MCF 10A (cell line): ENCODE measurements at regions not wholly inside any gene's neighbourhood (a gene's known extent, or its start where the extent isn't known, plus 50 kb on each side); places are given as distances from the start of the nearest gene placed in this dataset.

Experiments used
- BruUV-seq: library from RNA; stranded (reverse); fragments of 400-500 nt; replicated peaks from 2 replicates; lab custom pipeline; 2021; lab: Mats Ljungman, UMichigan
- CTCF ChIA-PET: fragments of 300-600 bp; sonication (Branson Sonifier 250); formaldehyde crosslinking; extraction: SDS; loops from one replicate; lab custom pipeline; 2021; ENCODE audit warnings: antibody characterized with exemption, inconsistent platforms; lab: Yijun Ruan, JAX
- POLR2A ChIA-PET: fragments of 300-600, 350-650 bp; sonication (Branson Sonifier 250); formaldehyde crosslinking; extraction: SDS; loops from one replicate; lab custom pipeline; 2020; ENCODE audit warnings: antibody characterized with exemption, inconsistent platforms; lab: Yijun Ruan, JAX
- DNase-seq: peaks from one replicate; pipeline ENCODE4 v3.0.0-alpha.2; 2018; ENCODE audit not compliant: unreplicated experiment
- H3K27ac Mint-ChIP-seq: one replicate; pipeline ENCODE4 v1.8.0; 2022; ENCODE audit warnings: mild to moderate bottlenecking, low read depth, mixed read lengths; ENCODE audit not compliant: unreplicated experiment
- H3K27me3 Mint-ChIP-seq: one replicate; pipeline ENCODE4 v1.8.0; 2022; ENCODE audit warnings: mixed read lengths; ENCODE audit not compliant: insufficient read depth, unreplicated experiment
- H3K36me3 Mint-ChIP-seq: one replicate; pipeline ENCODE4 v1.8.0; 2022; ENCODE audit warnings: mild to moderate bottlenecking, moderate library complexity, mixed read lengths; ENCODE audit not compliant: insufficient read depth, unreplicated experiment
- H3K4me1 Mint-ChIP-seq: one replicate; pipeline ENCODE4 v1.8.0; 2022; ENCODE audit warnings: mixed read lengths; ENCODE audit not compliant: insufficient read depth, unreplicated experiment
- H3K4me3 Mint-ChIP-seq: one replicate; pipeline ENCODE4 v1.8.0; 2022; ENCODE audit warnings: mild to moderate bottlenecking, moderate library complexity, mixed read lengths; ENCODE audit not compliant: unreplicated experiment
- H3K9me3 Mint-ChIP-seq: one replicate; pipeline ENCODE4 v1.8.0; 2022; ENCODE audit warnings: mixed read lengths; ENCODE audit not compliant: unreplicated experiment
- intact Hi-C: fragments of 100-400 bp; cut with micrococcal nuclease; formaldehyde crosslinking; loops from 2 replicates; pipeline ENCODE4 v1.14.1; 2022
- TF ChIP-seq, protein P1 (sequence below): fragments of 200-600 bp; IDR thresholded peaks from one replicate; pipeline ENCODE4 v1.8.0; 2022; ENCODE audit warnings: antibody characterized with exemption, mild to moderate bottlenecking; ENCODE audit not compliant: unreplicated experiment

DNA sequence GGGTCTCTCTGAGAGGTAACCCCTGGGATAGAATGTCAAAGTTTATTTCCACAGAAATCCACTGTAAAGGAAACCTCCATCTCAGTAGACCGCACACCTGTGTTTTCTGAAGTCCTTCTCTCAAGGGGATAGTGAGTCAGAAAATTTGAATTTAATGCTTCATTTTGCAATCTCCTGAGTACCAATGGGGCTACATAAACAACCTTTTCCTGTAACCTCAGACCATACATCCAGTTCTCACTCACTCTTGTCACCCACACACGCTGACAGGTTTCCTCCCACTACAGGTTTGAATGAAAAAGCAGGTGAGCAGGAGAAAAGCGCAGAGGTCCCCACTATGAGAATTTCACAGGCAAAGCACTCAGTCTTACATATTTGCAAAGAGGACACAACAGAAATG is 165.3 kb upstream of the MCTP2 start:
- H3K4me1 Mint-ChIP-seq = peaks cover 7% of the 10 kb centered on the region
- no peak overlapping the region for H3K27ac Mint-ChIP-seq
- no TSS peak for BruUV-seq
- H3K4me3 Mint-ChIP-seq = no peak overlapping the region
- H3K36me3 Mint-ChIP-seq = no peaks in the 10 kb centered on the region
- CTCF ChIA-PET = interaction anchor here (1.0 kb wide), 1 partner anchor 29 kb away, joined by 5 read pairs; no protein-coding TSS in a partner anchor
- TF ChIP-seq, protein P1, sequence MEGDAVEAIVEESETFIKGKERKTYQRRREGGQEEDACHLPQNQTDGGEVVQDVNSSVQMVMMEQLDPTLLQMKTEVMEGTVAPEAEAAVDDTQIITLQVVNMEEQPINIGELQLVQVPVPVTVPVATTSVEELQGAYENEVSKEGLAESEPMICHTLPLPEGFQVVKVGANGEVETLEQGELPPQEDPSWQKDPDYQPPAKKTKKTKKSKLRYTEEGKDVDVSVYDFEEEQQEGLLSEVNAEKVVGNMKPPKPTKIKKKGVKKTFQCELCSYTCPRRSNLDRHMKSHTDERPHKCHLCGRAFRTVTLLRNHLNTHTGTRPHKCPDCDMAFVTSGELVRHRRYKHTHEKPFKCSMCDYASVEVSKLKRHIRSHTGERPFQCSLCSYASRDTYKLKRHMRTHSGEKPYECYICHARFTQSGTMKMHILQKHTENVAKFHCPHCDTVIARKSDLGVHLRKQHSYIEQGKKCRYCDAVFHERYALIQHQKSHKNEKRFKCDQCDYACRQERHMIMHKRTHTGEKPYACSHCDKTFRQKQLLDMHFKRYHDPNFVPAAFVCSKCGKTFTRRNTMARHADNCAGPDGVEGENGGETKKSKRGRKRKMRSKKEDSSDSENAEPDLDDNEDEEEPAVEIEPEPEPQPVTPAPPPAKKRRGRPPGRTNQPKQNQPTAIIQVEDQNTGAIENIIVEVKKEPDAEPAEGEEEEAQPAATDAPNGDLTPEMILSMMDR = no peak
- intact Hi-C loops = no loop called here
- no peaks in the 10 kb centered on the region for H3K9me3 Mint-ChIP-seq
- DNase-seq = peak; percentile 35
- POLR2A ChIA-PET = interaction anchor here (1.5 kb wide), 1 partner anchor 14 kb away, joined by 9 read pairs; no protein-coding TSS in a partner anchor
- H3K27me3 Mint-ChIP-seq = no peaks in the 10 kb centered on the region

DNA sequence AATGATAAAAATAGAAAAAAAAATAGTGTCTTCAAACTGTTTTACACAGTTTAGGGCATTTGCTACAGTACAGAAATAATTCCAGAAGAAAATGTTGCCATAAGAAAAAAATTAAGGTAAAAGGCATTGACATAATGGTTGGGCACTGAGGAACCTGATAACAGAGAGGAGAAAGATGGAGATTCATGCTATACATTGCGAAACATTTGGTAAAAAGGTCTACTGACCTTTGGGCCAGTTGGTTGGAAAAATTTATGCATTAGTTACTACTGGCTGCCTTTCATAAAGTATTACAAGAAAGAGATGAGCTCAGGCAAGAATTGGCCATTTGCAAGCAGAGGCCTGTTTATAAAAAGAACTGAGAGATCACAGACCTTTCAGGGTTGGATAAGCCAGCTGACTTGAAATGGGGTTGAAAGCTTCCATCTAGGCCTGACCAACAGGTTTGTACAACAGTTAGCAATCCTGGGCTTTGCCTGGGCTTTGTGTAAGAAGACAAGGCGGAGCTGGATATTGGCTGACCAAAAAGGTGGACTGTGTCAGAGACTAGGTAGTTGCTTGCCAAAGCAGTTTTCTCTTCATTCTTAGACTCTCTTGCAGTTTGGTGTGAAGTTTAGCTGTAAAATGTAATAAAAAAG is 166.6 kb upstream of the MCTP2 start:
- intact Hi-C loops = no loop called here
- no peaks in the 10 kb centered on the region for H3K36me3 Mint-ChIP-seq
- TF ChIP-seq, protein P1 = no peak
- ChIA-PET CTCF (interaction anchor here (0.6 kb wide), 2 partner anchors 13 to 21 kb away, joined by 4 read pairs; no protein-coding TSS in a partner anchor), POLR2A (no interaction called here)
- H3K9me3 Mint-ChIP-seq = no peaks in the 10 kb centered on the region
- H3K4me1 Mint-ChIP-seq = peaks cover 7% of the 10 kb centered on the region
- DNase-seq = no peak
- H3K27ac Mint-ChIP-seq = no peak overlapping the region
- no peaks in the 10 kb centered on the region for H3K27me3 Mint-ChIP-seq
- no peak overlapping the region for H3K4me3 Mint-ChIP-seq
- BruUV-seq = no TSS peak

DNA sequence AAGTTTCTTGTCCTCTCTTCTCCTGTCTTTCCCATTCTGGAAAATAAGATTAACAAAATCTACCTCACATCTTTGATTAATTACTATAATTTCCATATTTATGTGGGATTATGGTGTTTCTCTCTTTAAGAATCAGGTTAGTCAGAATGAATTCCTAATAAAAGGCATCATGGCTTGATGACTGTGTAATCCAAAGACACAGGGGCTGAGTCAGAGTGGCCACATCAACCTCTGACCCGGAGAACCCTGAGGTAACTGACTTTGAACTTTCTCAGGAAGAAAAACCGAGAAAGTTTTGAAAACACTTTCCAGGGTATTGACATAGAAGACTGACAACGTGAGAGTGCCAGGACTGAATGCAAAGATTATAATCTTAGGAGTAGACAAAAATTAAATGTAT is 170.3 kb upstream of the MCTP2 start:
- TF ChIP-seq, protein P1 = no peak
- ChIA-PET CTCF (no interaction called here), POLR2A (no interaction called here)
- intact Hi-C loops = no loop called here
- H3K9me3 Mint-ChIP-seq = no peaks in the 10 kb centered on the region
- H3K4me3 Mint-ChIP-seq = no peak overlapping the region
- no peaks in the 10 kb centered on the region for H3K27me3 Mint-ChIP-seq
- BruUV-seq = no TSS peak
- H3K27ac Mint-ChIP-seq = no peak overlapping the region
- no peaks in the 10 kb centered on the region for H3K36me3 Mint-ChIP-seq
- peak; percentile 25 for DNase-seq
- H3K4me1 Mint-ChIP-seq = peaks cover 18% of the 10 kb centered on the region

DNA sequence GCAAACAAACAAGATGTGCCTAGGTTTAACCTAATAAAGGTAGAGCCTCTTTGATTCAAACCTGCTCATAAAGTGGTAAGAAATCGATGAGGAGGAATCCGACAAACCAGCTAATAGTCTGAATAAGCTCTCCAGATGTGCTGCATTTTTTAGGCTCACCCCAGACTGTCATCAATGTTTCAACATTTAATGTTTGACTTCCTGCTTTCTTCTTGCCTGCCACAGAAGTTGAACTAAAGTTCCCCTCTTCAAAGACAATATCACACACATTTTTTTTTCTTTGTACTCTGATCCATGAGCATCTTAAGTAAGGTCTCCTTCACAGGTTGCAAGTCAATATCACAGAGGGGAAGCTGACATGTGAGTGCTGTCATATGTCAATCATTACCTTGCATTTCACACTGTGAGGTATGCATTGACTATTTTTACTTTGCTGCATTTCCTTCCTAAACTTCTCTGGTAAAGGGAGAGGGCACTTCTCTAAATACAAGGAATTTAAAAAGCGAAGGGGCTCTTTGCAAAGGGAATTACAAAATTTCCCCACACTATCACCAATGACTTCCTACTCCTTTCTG is 172.3 kb upstream of the MCTP2 start:
- intact Hi-C loops = no loop called here
- ChIA-PET POLR2A (interaction anchor here (1.1 kb wide), 1 partner anchor 20 kb away, joined by 3 read pairs; no protein-coding TSS in a partner anchor), CTCF (interaction anchor here (1.4 kb wide), 1 partner anchor 61 kb away, joined by 4 read pairs; no protein-coding TSS in a partner anchor)
- H3K4me3 Mint-ChIP-seq = no peak overlapping the region
- TF ChIP-seq, protein P1 = no peak
- no TSS peak for BruUV-seq
- no peaks in the 10 kb centered on the region for H3K36me3 Mint-ChIP-seq
- H3K4me1 Mint-ChIP-seq = peaks cover 11% of the 10 kb centered on the region
- H3K9me3 Mint-ChIP-seq = no peaks in the 10 kb centered on the region
- H3K27ac Mint-ChIP-seq = no peak overlapping the region
- DNase-seq = no peak
- no peaks in the 10 kb centered on the region for H3K27me3 Mint-ChIP-seq
